Breast epithelium (tissue), 3 donors: ENCODE measurements at regions not wholly inside any gene's neighbourhood (a gene's known extent, or its start where the extent isn't known, plus 50 kb on each side); places are given as distances from the start of the nearest gene placed in this dataset.

Experiments used
- POLR2A ChIP-seq: fragments of 450-650 bp; IDR thresholded peaks from one replicate; pipeline ENCODE4 v1.6.1; 2016; ENCODE audit warnings: antibody characterized with exemption, mild to moderate bottlenecking, moderate library complexity
- POLR2AphosphoS5 ChIP-seq, 3 donors: sonication (generic); formaldehyde crosslinking; IDR thresholded peaks; one replicate each; pipeline ENCODE4 v1.6.1; 2017; ENCODE audit warnings: antibody characterized with exemption in 3 of 3

DNA sequence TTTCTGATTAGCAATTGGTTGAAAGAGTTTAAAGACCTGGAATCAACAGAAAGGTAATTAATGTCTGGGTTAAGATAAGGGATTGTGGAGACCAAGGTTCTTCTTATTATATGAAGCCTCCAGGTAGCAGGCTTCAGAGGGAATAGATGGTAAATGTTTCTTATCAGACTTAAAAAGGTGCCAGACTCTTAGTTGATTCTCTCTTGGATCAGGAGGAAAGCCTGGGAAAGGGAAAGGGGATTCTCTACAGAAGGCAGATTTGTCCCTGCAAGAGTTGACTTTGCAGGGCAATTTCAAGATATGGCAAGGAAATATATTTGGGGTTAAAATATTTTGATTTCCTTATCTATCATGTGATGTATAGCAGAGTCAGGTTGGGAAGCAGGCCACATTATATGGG lies 153.1 kb upstream of the ARL4C start:
- TF ChIP-seq POLR2A (no peak), POLR2AphosphoS5 (IDR thresholded peaks at IDR 0.05) (no peak)
